HCT116 (cell line): ENCODE measurements at regions not wholly inside any gene's neighbourhood (a gene's known extent, or its start where the extent isn't known, plus 50 kb on each side); places are given as distances from the start of the nearest gene placed in this dataset.

Experiments used
- CEBPB ChIP-seq: IDR thresholded peaks from 2 replicates; pipeline ENCODE4 v1.6.1; 2012; ENCODE audit warnings: low read depth
- EZH2 ChIP-seq: fragments of 200-600 bp; sonication (generic); IDR thresholded peaks from 2 replicates; pipeline ENCODE4 v1.6.1; 2017; ENCODE audit warnings: antibody characterized with exemption, mixed run types
- EZH2phosphoT487 ChIP-seq: fragments of 200-600 bp; IDR thresholded peaks from 2 replicates; pipeline ENCODE4 v1.6.1; 2018; ENCODE audit warnings: antibody characterized with exemption, borderline replicate concordance
- POLR2A ChIP-seq: IDR thresholded peaks from 2 replicates; pipeline ENCODE4 v1.7.0; 2011; ENCODE audit warnings: borderline replicate concordance; ENCODE audit not compliant: insufficient read depth, insufficient read length; ENCODE audit errors: extremely low read depth
- SIN3A ChIP-seq: IDR thresholded peaks from 2 replicates; pipeline ENCODE4 v1.6.1; 2012; ENCODE audit warnings: low read depth
- TCF7L2 ChIP-seq: IDR thresholded peaks from 2 replicates; pipeline ENCODE4 v1.7.0; 2011; ENCODE audit warnings: borderline replicate concordance, inconsistent platforms; ENCODE audit not compliant: insufficient read depth, insufficient read length; ENCODE audit errors: extremely low read depth
- TF ChIP-seq, protein P1 (sequence below), 3 experiments: fragments of 200-600 bp in 1 of 3; sonication (generic) in 1 of 3; IDR thresholded peaks in 2 of 3; conservative IDR thresholded peaks in 1 of 3; 2 replicates each; pipeline ENCODE4 v1.5.1; 2012 to 2017; ENCODE audit warnings: low read depth in 2 of 3, low read length in 2 of 3, antibody characterized with exemption in 1 of 3, borderline replicate concordance in 1 of 3, control low read depth in 1 of 3, mild to moderate bottlenecking in 1 of 3, mixed read lengths in 1 of 3, mixed run types in 1 of 3, moderate library complexity in 1 of 3; ENCODE audit not compliant: insufficient read depth in 1 of 3
- TF ChIP-seq, protein P2 (sequence below): IDR thresholded peaks from 2 replicates; pipeline ENCODE4 v1.6.1; 2012

DNA sequence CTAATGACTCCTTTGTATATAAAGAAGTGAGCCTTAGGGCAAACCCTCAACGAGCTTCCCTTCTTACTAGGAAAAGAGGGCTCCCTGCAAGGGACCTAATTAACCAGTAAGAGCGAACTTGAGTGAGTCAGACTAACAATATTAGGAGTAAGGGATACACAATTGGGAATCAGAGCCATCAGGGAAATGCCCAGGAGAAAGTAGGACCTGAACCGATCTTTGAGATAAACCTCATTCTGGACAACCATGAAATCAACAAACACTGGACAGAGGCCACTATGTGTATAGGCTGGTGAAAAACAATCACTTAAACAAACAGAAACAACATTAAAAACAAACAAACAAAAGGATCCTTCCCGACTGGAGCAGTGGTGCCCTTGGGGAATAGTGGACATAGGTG lies 120.8 kb downstream of the EDN1 start:
- TF ChIP-seq, protein P1, sequence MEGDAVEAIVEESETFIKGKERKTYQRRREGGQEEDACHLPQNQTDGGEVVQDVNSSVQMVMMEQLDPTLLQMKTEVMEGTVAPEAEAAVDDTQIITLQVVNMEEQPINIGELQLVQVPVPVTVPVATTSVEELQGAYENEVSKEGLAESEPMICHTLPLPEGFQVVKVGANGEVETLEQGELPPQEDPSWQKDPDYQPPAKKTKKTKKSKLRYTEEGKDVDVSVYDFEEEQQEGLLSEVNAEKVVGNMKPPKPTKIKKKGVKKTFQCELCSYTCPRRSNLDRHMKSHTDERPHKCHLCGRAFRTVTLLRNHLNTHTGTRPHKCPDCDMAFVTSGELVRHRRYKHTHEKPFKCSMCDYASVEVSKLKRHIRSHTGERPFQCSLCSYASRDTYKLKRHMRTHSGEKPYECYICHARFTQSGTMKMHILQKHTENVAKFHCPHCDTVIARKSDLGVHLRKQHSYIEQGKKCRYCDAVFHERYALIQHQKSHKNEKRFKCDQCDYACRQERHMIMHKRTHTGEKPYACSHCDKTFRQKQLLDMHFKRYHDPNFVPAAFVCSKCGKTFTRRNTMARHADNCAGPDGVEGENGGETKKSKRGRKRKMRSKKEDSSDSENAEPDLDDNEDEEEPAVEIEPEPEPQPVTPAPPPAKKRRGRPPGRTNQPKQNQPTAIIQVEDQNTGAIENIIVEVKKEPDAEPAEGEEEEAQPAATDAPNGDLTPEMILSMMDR (IDR thresholded peaks at IDR 0.05 in 2 of 3, conservative IDR thresholded peaks at IDR 0.05 in 1 of 3; ENCODE audit: borderline replicate concordance in 1 of 3, insufficient read depth in 1 of 3, low read depth in 2 of 3, low read length in 2 of 3): no peak
- TF ChIP-seq TCF7L2 (no peak), CEBPB (no peak), SIN3A (no peak), POLR2A (no peak), EZH2phosphoT487 (no peak), EZH2 (no peak)
- TF ChIP-seq, protein P2, sequence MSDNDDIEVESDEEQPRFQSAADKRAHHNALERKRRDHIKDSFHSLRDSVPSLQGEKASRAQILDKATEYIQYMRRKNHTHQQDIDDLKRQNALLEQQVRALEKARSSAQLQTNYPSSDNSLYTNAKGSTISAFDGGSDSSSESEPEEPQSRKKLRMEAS: no peak
